Vagina (tissue), 2 donors: ENCODE measurements at regions not wholly inside any gene's neighbourhood (a gene's known extent, or its start where the extent isn't known, plus 50 kb on each side); places are given as distances from the start of the nearest gene placed in this dataset.

Experiments
- POLR2A ChIP-seq, 2 donors: fragments of 450-650 bp; IDR thresholded peaks; one replicate each; pipeline ENCODE4 v1.6.1; 2017; ENCODE audit warnings: antibody characterized with exemption in 2 of 2, mild to moderate bottlenecking in 2 of 2, moderate library complexity in 2 of 2
- POLR2AphosphoS5 ChIP-seq, 2 donors: sonication (generic); formaldehyde crosslinking; IDR thresholded peaks; one replicate each; pipeline ENCODE4 v1.9.0; 2017; ENCODE audit warnings: antibody characterized with exemption in 2 of 2, mild to moderate bottlenecking in 2 of 2, low read depth in 1 of 2; ENCODE audit not compliant: insufficient read depth in 1 of 2
- TF ChIP-seq, protein P1 (sequence below), 3 experiments: fragments of 450-650 bp in 2 of 3; fragments of 200-600 bp in 1 of 3; sonication (generic) in 1 of 3; IDR thresholded peaks; one replicate each; pipeline ENCODE4 v1.5.1; 2017 to 2019; ENCODE audit warnings: antibody characterized with exemption in 3 of 3, mild to moderate bottlenecking in 2 of 3, moderate library complexity in 2 of 3

DNA sequence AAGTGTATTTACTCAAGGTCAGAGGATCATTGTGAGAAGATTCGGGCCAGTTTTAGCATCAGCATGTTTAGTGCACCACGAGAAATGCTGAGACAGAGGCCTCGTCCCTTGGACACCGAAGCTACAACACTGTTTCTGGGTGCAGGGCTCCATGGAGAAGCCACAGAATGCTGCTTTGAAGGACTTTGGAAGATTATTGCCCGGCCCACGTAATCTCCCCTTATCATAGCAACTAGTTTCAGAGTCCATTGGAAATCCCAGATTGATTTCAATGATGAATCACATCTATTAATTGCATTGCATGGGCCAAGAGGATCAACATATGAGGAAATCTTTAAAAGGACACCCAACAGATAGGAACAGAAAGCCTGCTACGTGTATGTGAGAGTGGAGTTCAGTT lies 156.0 kb downstream of the MAF start:
- TF ChIP-seq POLR2A (IDR thresholded peaks at IDR 0.05) (no peak), POLR2AphosphoS5 (IDR thresholded peaks at IDR 0.05; ENCODE audit: insufficient read depth in 1 of 2, low read depth in 1 of 2) (no peak)
- TF ChIP-seq, protein P1, sequence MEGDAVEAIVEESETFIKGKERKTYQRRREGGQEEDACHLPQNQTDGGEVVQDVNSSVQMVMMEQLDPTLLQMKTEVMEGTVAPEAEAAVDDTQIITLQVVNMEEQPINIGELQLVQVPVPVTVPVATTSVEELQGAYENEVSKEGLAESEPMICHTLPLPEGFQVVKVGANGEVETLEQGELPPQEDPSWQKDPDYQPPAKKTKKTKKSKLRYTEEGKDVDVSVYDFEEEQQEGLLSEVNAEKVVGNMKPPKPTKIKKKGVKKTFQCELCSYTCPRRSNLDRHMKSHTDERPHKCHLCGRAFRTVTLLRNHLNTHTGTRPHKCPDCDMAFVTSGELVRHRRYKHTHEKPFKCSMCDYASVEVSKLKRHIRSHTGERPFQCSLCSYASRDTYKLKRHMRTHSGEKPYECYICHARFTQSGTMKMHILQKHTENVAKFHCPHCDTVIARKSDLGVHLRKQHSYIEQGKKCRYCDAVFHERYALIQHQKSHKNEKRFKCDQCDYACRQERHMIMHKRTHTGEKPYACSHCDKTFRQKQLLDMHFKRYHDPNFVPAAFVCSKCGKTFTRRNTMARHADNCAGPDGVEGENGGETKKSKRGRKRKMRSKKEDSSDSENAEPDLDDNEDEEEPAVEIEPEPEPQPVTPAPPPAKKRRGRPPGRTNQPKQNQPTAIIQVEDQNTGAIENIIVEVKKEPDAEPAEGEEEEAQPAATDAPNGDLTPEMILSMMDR (IDR thresholded peaks at IDR 0.05) = no peak
